ENCODE measurements at regions not wholly inside any gene's neighbourhood (a gene's known extent, or its start where the extent isn't known, plus 50 kb on each side); places are given as distances from the start of the nearest gene placed in this dataset.
A peak's percentile ranks its signal among the peaks of the same experiment; 100 is the strongest.
"Not testable (repeated sequence)": the region's sequence is repeated elsewhere in the genome, so short reads cannot be mapped to it uniquely, and the experiment has no call there.

DNA sequence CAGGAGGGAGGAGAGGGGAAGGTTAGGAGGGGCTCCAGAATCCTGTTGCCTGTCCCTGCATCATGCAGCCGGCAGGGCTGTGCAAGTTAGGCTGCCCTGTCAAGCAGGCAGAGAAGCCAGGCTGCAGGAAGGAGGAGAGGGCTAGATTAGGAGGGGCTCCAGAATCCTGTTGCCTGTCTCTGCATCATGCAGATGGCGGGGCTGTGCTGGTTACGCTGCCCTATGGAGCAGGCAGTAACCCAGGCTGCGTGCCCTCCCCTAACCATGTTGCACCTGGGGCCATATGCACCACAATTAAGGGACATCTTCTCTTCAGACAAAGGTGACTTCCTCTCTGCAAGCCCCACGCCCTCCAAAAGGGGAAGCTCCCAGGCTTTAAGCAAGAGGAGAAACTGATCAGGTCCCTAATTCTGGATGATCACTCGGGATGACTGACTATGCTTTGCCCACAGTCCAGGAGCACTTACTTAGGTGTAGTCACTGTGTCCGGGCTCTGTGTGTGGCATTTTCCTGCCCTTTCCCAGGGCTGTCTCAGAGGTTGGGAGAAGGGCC, 457.4 kb downstream of the SETD4 start:
- DNase-seq (ENCODE audit: low read depth) = no peak

GRCh38 chr21:35601211-35601610, 459.1 kb downstream of the SETD4 start:
- no peak for DNase-seq (ENCODE audit: low read depth)

DNA sequence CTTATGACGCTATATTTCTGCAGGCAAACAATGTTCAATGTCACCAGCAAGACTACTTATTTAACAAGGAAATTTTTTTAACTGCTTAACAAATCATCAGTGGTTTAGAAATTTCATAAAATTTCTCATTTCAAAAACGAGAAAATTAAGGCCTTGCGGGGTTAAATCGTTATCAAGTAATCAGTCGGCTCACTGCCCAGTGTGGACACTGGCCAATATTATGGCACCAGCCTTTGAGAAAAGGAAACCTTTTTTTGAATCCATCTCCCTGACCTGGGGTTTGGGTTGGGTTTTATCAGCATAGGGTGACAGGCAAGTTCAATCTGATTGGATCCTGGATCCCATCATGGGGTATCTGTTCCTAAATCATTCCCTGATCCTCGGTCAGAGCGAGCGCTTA, 461.2 kb downstream of the SETD4 start:
- no peak for DNase-seq (ENCODE audit: low read depth)

DNA sequence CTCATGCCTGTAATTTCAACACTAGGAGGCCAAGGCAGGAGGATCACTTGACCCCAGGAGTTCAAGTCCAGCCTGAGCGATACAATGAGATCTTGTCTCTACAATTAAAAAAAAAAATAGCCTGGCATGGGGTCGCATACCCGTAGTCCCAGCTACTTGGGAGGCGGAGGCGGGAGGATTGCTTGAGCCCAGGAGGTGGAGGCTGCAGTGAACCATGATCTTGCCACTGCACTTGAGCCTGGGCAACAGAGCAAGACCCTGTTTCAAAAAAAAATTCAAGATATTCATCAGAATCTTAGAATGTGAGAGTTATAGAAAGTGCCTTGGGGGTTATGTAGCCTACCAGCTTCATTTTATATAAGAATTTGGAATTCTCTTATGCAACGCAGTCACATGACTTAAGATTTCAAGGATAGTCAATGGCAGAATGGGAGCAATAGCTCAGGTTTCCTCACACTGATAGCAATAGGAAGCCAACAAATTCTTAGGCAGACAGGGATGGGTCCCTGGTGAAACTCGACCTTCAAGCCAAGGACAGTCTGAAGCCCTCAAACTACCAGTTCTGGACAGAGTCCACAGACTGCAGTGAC, 462.5 kb downstream of the SETD4 start:
- DNase-seq (ENCODE audit: low read depth) = no peak

GRCh38 chr21:35594905-35595304, 465.4 kb downstream of the SETD4 start:
- DNase-seq (ENCODE audit: low read depth) = no peak

DNA sequence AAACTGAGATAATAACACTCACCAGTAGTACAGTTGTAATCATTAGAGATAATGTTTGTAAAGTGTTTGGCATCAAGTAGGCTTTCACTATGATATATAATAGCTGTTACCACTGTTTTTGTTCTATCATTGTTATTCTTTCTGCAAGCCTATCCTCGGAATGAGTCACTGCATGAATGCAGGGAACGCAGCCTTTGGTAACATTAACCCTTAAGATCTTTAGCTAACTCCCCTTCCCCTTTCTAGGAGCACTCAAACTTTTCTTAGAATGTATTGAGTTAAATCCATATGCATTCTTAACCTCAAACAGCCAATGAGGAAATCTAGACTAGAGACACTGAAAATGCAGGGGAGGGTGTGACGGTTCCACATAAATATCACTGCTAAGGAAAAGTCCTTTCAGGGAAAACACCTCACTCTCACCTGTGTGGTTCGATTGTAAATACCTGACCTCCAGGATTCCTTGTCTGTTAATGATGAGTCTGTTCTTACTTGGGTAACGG, 467.3 kb downstream of the SETD4 start:
- DNase-seq (ENCODE audit: low read depth) = no peak

DNA sequence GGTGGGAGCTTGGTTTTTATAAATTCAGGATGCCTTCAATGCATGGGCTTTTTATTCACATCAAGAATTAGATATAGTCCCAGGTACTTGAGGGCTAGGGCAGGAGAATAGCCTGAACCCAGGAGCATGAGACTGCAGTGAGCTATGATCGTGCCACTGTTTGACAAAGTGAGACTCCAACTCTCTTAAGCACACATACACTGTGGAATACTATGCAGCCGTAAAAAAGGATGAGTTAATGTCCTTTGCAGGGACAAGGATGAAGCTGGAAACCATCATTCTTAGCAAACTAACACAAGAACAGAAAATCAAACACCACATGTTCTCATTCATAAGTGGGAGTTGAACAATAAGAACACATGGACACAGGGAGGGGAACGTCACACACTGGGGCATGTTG, 470.0 kb downstream of the SETD4 start:
- DNase-seq (ENCODE audit: low read depth) = not testable (repeated sequence)

- DNase-seq (ENCODE audit: low read depth) = no peak
Measured at GRCh38 chr21:35587841-35588380, 472.4 kb downstream of the SETD4 start.

DNA sequence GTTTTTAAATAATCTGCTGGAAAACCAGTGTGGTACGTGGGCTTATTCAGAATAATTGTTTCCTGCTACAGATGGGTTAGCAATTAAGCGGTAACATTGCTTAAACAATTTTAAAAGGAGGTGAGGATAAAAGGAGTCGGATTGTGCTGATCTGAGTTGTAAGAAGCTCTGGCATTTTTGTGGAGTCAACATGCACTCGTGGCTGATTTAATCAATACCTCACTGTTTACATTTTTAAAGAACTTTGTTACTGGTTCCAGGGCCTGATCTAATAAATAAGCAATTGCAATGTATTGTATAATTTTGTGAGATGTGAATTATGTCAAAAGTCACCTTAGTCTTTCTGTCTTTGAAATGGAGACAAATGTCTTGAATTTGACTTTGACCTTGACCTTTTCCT, 474.0 kb downstream of the SETD4 start:
- DNase-seq (ENCODE audit: low read depth) = no peak

DNA sequence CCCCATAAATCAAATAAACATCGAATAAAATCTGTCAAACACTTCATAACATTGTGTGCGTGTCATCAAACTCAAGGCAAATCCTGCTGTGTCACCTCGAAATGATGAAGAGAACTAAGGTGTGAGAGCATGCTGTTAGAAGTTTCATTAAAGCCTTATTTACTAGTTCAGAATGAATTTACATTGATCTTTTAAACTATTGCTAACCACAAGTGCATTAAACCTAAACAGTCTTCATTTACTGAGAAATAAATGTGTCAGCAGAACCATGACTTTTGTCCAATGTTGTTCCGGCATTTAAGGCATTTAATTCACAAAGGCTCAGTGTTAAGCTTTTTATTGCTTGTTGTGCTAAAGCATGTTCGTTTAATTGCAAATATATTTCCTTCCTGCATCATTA, 474.4 kb downstream of the SETD4 start:
- no peak for DNase-seq (ENCODE audit: low read depth)

- no peak for DNase-seq (ENCODE audit: low read depth)
Measured at GRCh38 chr21:35585155-35585554, 475.2 kb downstream of the SETD4 start.

- no peak for DNase-seq (ENCODE audit: low read depth)
Measured at GRCh38 chr21:35583566-35584216, 476.6 kb downstream of the SETD4 start.

DNA sequence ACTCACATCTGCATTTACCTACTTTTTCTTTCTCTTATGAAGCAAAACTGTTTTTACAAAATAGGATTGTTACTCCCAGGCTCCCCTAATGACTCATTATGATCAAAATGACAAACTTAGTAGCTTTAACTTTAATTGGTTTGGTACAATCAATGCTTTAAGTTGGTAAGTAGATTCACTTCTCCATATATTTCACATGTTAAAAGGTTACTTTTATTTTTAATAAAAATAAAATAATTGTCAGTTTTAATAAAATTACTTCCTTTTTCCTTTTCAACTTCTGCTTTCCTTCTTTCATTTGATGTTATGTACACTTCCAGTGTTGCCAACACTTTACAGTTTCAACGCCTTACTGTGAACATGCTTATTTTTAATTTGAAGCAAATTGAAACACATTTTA, 477.6 kb downstream of the SETD4 start:
- no peak for DNase-seq (ENCODE audit: low read depth)

GRCh38 chr21:35581640-35582039, 478.7 kb downstream of the SETD4 start:
- no peak for DNase-seq (ENCODE audit: low read depth)

- DNase-seq (ENCODE audit: low read depth) = no peak
Measured at GRCh38 chr21:35579520-35580293, 480.6 kb downstream of the SETD4 start.

DNA sequence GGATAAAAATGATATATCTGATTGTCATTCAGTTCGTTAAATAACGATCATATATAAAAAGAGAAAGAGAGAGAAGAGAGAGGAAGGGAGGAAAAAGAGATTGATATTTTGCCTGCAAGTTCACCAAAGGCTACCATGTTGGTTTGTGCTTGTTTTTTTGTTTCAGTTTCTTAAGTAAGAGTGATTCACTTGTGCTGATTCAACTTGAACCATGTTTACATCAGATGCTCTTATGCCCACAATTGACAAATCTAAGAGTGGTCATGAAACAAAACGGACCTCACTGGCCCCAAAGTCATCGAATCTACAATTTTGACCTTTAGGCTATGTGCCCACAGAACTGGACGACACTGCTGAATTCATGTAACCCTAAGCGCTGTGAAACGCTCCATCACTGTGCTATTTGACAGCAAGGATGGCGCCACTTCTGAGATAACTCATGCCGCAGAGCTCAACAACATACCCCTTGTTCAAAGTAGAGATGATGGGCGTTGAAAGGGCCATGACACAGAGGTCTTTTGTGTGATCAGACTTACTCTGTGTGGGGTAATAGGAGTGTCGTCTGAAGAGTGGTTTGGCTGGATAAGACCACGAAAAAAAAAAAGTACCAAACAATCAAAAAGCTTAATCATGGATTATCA, 481.4 kb downstream of the SETD4 start:
- DNase-seq (ENCODE audit: low read depth) = no peak

GRCh38 chr21:35578347-35578782, 482.0 kb downstream of the SETD4 start:
- peak; percentile 93 for DNase-seq (ENCODE audit: low read depth)

DNA sequence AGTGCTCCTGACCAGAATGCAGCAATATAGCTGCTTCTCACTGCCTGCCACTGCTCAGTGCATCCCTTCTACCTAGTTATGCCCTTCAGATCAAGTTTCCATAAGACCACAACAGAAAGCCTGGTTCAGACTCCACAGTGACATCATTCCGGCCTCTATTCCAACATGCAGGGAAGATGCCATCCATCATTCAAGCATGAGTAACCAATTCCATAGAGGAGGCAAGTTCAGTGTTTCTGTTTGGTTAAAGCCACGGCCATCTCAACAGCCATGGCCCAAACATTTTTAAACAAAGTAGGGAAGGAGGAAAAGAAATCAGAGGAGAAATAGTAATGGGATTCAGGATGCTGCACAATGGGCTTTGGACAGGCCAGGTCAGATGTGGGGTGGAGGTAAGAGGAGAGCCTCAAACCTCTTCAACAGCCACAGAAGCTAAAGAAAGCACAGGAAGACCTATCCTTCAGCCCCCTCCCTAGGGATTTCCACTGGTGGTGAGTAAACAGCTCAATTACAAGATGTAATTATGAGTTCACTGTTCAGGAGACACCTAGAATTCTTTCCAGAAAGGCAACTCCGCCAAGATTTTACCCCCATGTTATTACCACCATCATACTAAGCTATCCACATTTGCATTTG, 484.9 kb downstream of the SETD4 start:
- no peak for DNase-seq (ENCODE audit: low read depth)

DNA sequence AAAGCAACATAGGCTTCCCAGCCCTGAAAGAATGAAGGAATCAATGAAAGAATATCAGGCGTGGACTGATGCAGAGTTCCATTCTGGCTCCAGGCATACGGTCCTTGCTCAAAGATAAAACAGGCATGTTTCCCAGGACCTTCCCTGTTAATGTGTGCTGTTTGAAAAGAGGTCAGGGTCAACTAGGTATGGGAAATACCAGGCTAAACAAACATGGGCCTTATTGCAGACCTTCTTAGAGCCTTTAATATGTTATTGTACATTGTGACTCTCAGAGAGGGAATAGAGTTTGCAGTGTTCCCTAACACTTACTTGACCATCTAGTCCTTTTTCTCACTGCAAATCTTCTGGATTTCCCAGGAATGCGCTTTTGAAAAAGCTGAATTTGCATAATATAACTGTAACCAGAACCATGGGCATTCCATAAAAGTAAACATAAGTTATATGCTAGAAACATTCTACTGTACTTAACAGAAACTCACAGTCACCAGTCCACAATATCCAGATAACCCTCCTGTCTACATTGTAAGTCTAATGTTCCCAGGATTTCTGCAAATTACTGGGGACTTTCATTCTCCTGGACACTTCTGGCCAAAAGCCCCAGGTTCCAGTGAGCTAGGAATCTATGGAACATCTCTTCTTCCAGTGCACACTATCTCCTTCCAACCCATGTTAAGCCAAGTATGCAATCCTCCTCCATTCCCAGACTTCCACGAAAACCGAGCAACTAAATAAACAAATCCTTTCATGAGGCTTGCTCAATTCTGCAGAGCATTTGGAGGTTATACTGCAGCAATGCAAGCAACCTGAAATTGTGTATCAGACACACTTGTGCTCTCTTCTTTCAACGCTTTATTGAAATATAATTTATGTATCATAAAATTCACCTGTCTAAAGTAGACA, 486.6 kb downstream of the SETD4 start:
- no peak for DNase-seq (ENCODE audit: low read depth)

DNA sequence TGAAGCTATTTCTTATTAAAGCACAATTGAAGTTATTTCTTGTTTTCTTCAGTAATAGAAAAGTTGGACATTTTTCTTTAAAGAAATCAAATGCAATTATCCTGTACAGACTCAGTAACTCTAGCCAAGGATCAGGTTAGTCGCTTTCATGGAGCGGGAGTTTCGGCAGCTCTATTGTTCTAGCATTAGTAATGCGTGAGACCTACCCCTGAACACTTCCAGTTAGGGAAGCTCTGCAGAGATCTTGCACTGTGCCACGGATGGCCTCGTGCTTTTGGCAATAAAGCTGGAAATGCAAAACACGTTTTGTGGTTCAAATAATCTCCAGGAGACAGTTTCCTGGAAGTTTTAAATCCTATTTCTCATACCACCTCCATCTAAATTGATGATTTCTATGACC, 488.4 kb downstream of the SETD4 start:
- no peak for DNase-seq (ENCODE audit: low read depth)

GRCh38 chr21:35568643-35569042, 491.7 kb downstream of the SETD4 start:
- DNase-seq (ENCODE audit: low read depth) = no peak
